Right renal pelvis (tissue), 4 donors: ENCODE measurements at regions not wholly inside any gene's neighbourhood (a gene's known extent, or its start where the extent isn't known, plus 50 kb on each side); places are given as distances from the start of the nearest gene placed in this dataset.
"Not testable (repeated sequence)": the region's sequence is repeated elsewhere in the genome, so short reads cannot be mapped to it uniquely, and the experiment has no call there.

Source experiments
- DNase-seq, 4 donors: peaks; one replicate each; pipeline ENCODE4 v3.0.0-alpha.2; 2013; ENCODE audit warnings: low read depth in 4 of 4, low spot score in 3 of 4, missing footprints in 1 of 4

DNA sequence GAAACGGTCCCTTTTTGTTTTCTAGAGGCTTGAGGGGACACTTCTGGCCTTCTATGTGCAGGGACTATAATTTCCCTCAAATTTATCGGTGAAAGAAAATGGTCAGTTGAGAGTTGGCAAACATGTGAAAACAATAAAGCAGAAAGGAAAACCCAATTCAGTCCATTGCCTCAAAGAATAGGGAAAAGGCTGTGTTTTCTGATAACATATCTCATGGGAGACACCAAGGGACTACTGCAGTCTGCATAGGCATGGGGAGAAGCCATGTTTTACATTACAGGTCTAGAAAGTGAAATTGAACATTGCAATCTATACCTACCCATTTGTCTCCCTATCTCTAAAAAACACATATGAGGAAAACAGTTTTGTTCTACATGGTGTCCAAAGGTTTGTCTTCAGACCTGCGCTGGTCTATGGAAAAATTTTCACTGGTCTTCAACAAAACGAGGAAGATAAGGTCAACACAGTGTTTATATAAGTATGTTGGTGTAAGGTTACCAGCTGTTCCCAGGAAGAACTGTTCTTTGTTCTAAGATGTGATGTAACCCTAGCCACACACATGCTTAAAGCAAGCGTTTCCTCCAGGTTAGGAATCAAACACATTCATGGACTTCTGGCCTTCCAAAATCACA is 179.7 kb downstream of the MREG start:
- no peak for DNase-seq

DNA sequence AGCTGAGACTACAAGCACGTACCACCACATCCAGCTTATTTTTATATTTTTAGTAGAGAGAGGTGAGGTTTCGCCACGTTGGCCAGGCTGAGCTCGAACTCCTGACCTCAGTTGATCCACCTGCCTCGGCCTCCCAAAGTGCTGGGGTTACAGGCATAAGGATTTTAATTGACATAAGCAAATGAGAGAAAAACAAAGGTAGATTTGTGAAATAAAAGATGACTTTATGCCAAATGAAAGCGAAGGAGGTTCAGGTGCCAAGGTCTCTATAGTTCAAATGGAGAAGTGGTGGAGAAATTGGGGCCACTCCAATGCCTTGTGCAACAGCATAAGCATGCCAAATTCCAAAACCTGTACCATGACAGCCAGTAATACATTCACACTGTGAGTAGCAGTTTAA is 180.6 kb downstream of the MREG start:
- DNase-seq = no peak

DNA sequence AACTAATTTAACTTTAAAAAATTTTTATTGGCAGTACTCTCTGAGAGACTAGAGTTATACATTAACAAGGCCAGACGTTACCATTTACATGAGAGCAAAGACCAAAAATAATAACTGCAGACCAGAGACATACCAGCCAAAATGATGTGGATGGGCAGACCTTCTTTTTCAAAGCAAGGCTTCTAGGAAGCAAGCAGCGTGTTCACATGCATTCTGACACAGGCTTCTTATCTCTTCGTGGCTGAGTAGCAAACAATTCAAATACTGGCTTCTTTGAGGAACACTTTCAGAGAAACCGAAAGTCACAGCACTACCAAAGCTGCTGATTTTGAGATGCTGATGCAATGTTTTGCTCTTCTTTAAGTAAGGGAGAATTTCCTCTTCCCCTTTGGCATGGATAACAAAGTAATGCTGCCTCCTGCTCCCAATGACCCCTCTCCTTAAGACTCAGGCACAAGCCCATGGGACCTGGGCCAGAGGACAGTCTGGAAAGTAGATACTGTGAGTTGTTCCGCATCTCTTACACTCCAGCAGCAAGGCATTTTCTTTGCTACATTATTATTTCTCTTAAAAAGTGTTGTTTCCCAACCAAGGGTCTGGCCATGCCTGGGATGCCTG is 181.9 kb downstream of the MREG start:
- no peak for DNase-seq

DNA sequence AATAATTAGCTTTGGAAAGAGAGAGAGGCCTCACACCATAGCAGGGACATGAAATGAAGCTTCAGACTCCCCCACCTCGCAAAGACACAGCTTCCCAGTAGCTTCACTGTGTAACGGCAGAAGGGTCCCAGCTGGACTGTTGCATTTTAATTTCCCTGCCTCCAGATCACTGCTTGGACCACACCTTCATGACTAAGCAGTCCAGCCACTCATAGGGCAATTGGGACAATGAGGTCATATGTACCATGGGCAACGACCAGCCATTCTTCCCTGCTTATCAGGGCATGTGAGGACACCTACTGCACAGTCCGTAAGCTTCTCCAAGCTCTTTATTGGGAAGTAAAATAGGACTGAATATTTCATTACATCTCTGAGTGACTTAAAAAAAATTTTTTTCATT is 183.0 kb downstream of the MREG start:
- peak in 3 of 4 donors; percentile 57 to 70 (median 69) for DNase-seq

DNA sequence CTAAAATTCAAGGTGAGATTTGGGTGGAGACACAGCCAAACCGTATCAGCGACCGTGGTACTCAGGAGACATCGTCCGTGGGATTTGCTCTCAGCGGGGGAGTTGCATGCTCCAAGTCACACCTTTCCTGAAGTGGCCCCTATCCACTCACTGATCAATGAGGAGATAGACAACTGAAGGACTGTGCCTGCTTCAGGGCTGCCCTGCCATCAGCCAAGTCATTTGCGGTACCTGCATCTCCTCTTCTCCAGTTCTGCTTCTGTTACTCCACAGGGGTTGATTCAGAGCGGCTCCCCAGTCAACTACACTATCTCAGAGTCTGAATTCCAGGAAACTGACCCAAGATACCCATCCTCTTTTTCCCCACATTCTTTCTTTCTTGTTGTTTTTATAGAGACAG is 184.1 kb downstream of the MREG start:
- no peak for DNase-seq

DNA sequence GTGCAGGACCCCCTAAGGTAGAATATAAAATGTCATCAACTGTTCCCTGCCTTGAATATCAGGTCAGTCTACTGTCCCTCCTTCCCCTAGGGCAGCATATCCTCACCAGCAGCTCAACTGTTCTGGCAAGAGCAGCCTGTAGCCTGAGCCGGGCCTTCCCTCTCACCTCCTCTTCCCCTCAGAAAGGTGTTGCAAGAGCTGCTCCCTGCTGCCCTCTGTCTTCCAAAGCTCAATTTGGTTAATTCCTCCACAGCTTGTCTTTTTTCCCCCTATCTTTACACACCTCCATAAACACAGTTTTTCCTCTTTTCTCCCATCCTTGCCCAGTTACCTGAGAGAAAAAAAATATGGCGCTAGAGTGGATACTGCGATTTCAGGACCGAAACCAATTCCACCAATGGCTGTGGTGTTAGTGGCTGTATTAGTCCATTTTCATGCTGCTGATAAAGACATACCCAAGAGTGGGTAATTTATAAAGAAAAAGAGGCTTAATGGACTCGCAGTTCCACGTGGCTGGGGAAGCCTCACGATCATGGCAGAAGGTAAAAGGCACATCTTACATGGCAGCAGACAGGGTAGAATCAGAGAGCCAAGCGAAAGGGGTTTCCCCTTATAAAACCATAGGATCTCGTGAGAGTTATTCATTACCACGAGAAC is 184.7 kb downstream of the MREG start:
- no peak for DNase-seq

DNA sequence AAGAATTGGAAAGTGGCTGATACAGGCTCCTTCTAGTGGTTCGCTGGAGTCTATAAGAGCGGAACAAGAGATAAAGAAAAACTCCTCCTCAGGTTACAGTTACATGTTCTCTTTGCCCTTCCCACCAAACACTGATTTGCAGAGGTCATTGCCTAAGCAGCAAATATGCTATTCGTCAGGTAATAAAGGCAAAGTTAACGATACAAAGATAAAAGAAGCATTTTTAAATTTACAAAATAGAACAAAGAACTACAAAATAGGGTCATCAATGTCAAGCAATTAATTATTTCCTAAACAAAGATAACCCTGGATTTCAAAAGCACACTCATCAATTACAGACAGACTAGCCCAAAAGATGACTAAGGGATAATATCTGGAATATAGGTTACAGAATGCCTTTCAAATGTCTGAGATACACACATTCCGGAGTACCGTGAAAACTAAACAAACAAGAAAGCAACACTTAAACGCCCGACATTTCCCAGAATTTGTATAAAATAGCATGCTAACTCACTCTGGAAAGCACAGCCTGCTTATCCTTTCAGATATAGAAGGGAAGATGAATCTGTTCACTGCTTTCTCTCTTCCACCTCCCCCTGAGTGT is 186.4 kb downstream of the MREG start:
- DNase-seq = no peak

DNA sequence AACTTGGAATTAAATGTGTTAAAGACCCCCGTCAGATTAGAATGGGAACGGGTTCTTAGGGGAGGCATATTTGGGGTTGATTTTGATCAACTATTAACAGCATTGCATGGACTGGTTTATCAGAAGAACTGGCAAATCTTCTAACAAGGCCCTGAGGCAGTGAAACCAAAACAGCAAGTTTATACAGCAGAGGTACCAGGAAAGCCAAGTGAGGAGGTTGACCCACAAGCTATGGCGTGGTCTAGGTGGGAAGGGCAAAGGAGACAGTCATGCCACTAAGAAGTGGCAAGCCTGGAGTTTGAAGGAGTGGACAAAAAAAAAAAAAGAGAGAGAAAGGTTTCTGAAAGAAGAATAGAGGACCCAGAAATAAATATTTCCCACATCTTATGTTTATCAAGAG is 187.0 kb downstream of the MREG start:
- no peak for DNase-seq

DNA sequence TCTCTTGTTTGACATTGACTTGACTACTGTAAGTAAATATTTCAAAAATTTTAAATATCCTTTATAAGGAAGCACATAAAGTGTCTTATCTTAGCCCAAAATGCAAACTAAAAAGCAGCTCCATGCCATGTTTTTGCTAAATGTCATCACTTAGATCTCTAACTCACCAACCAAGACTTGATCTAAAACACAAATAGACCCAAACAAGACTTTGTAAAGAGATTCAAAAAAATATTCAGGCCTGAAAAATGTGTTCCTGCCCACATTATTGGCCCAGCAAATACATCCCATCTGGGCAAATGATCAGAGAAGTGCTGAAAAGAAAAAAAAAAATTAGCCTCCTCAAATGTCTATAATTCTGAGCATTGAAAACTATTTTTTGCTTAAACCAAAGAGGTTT is 187.6 kb downstream of the MREG start:
- no peak for DNase-seq

DNA sequence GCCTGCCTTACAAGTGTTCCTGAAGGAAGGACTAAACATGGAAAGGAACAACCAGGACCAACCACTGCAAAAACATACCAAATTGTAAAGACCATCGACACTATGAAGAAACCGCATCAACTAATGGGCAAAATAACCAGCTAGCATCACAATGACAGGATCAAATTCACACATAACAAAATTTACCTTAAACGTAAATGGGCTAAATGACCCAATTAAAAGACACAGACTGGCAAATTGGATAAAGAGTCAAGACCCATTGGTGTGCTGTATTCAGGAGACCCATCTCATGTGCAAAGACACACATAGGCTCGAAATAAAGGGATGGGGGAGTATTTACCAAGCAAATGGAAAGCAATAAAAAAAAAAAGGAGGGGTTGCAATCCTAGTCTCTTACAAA is 192.1 kb downstream of the MREG start:
- DNase-seq = not testable (repeated sequence)

DNA sequence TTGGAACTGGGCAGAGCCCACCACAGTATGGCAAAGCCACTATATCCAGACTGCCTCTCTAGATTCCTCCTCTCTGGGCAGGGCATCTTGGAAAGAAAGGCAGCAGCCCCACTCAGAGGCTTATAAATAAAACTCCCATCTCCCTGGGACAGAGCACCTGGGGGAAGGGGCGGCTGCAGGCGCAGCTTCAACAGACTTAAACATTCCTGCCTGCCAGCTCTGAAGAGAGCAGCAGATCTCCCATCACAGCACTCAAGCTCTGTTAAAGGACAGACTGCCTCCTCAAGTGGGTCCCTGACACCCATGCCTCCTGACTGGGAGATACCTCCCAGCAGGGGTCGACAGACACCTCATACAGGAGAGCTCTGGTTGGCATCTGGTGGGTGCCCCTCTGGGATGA is 193.6 kb downstream of the MREG start:
- not testable (repeated sequence) for DNase-seq

DNA sequence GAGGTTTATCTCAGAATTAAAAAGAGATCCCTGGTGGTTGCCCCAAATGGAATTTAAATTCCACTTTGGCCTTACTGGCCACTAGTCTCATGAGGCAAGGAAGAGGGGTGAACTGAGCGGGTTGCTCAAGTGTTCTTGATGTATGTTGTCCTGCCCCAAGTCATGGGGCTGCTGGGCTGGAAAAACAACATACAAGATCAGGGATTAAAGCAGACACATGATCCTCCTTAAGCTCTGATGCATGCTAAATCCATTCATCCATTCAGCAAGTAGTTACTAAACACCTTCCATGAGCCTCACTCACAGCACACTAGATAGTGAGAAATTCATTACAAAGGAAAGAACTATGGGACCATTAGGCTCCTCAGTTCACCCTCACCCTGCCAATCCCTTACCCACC is 196.3 kb downstream of the MREG start:
- no peak for DNase-seq

DNA sequence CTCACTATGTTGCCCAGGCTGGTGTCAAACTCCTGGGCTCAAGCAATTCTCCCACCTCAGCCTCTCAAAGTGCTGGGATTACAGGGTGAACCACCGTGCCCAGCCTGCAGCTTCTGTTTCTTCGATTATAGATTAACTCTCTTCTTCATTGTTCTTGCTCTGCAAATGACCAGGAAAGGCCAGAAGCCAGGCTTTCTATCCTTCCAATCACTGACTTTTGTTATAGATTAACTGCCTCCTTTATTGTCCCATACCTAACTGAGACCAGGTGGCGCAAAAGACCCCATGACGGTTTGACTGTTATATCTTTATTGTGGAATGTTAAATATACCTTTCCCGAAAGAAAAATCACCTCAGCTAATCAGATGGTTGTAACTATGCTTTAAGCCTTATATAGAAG is 196.9 kb downstream of the MREG start:
- DNase-seq = no peak

DNA sequence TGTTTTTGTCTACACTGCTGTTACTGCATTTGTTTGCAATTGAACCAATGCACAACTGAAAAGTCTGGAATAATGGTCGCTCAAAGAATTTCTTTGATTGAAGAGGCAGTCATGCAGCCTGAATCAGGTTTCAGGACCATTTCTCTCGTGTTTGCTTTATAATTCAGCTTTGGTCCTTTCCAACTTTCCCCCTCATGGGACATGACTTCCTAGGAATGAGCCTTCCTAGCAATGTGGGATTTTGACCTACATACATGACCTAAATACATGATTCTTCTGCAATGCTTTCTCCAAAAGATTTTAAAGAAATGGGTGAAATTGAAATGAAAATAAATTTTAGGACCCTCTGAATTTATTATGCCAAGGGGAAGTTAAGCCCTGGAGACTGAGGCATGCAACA is 197.4 kb downstream of the MREG start:
- no peak for DNase-seq

DNA sequence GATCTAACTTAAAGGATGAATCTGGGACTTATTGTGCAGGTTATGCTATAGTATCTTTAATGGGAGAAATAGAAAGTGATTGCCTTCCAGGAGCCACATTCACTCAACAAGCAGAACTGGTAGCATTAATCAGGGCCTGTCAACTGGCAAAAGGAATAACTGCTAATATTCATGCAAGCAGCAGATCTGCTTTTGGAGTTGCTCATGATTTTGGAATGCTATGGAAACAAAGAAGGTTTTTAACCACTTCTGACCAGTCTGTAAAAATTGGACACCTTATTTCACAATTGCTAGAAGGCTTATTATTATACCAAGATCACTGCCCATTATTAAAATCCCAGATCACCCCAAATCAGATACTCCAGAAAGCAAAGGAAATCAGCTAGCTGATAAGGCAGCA is 200.4 kb downstream of the MREG start:
- DNase-seq = no peak

DNA sequence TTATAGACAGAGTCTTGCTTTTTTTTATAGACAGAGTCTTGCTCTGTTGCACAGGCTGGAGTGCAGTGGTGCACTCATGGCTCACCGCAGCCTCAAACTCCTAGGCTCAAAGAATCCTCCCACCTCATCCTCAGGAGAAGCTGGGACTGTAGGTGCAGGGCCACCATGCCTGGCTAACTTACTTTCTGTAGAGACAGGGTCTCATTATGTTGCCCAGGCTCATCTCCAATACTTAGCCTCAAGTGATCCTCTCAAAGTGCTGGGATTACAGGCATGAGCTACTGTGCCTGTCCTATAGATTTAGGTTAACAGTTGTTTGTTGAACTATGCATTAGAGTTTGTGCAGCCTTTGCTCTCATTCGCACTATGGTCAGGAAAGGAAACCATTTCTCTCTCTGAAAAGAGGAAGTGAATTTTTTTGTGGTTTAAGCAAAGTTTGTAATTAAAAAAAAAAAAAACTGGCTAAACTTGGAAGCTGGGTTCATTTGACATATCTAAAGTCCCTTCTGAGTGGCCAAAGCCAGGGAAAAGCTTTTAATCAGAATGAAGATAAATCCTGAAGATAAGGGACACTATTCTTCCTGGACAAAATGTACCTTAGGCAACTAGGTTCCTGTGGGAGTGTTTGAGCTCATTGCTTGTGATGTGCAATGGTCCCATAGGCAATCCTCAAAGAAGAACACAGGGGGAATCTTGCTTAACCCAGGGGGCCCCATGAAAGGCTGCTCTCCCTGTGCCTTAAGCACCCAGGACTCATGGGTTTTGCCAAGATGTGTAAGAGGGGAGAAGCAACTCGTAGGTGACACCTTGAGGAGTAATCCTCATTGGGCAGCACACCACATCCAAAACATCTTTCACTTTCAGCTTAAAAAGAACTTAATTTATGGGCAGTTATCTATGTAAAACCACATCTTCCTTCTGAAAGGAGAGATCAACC is 201.7 kb downstream of the MREG start:
- DNase-seq = no peak

DNA sequence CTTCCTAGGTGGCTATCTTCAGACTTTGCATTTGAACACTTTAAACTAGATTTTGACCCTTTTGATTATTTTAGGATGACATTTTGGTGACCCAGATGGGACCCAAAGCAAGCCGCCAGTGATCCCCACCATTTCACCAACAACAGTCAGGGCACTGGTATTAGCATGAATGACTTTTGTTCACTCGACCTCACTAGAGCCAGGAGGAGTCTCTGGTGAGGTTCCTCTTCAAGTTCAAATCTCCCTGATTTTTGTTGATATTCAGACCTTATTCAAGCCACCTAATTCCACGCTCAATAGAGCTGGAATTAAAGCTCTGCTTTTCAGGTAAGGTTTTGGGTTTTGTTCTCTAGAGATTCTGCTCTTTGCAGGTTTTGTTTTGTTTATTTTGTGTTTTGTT is 202.3 kb downstream of the MREG start:
- no peak for DNase-seq

DNA sequence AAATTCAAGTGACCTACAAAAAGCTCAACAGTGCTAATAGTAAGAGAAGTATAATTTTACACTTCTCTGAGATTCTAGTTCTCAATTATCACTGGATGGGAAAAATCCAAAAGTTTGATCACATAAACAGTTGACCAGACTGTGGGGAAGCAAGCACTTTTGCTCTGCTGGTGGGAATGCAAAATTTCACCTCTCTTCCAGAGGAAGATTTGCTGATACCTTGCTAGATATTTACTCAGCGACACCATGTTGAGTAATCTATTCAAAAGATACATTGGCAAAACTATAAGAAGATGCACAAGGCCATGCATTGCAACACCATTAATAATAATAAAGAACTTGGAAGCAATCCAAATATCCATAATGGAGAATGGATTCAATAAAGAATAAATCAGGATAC is 204.4 kb downstream of the MREG start:
- DNase-seq = no peak

DNA sequence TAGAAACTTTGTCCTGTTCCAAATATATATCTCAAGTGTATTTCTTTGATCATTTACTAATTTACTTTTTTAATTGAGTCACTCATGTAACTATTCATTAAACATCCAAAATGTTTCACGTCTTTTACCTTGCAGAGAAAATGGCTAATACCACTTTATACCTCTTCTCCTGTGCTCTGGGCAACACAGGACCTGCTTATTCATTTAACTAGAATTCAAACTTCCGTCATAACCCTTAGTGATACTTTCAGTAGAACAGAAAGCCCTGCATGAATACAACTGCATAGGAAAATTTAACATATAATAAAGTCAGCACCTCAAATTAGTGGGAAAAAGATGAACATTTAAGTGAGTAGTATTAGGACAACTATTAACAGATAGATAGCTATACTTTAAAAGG is 205.2 kb downstream of the MREG start:
- DNase-seq = no peak

DNA sequence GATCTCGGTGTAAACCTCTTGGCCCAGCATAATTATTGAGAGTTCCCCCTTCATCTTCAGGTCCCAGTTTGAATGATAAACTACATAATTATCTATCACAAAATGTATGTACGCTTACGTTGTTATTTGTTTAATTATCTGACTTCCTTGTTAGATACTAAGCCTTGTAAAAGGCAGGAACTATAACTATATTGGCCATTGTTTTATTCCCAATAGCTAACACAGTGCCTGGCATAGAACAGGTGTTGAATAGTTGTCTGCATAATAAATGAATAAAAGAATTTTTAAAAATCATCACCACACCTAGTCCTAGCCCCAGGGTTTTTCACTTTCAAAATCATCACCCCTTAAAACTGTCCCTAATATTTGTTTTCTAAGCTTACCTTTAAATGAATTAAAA is 207.9 kb downstream of the MREG start:
- no peak for DNase-seq

DNA sequence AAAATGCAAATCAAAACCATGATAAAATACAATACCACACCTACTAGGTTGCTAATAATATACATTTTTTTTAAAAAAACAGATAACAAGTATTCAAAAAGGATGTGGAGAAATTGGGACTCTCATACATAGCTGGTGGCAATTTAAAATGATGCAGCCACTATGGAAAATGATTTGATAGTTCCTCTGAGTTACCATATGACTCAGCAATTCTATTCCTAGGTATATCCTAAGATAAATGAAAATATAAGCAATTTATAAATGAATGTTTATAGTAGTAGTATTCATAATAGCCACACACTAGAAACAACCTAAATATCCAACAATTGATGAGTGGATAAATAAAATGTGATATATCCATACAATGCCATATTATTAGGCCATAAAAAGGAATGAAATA is 210.2 kb downstream of the MREG start:
- DNase-seq = no peak
